Right ventricle myocardium superior (tissue), 1 donor: ENCODE measurements at regions not wholly inside any gene's neighbourhood (a gene's known extent, or its start where the extent isn't known, plus 50 kb on each side); places are given as distances from the start of the nearest gene placed in this dataset.
A peak's percentile ranks its signal among the peaks of the same experiment; 100 is the strongest.

Experiments used
- ATAC-seq: fragments of 200-7000 bp; cut with Tn5 transposase; one replicate; pipeline ENCODE4 v1.9.1; 2020; ENCODE audit warnings: mild to moderate bottlenecking; ENCODE audit not compliant: poor library complexity
- DNase-seq: peaks from one replicate; pipeline ENCODE4 v3.0.0-alpha.2; 2020
- intact Hi-C: fragments of 100-400 bp; cut with DNase I; formaldehyde crosslinking; loops from one replicate; pipeline ENCODE4 v1.11.2; 2022
- donor health status: DM: no; HTN: yes; CAD: no; lungs with severe emphysema.

DNA sequence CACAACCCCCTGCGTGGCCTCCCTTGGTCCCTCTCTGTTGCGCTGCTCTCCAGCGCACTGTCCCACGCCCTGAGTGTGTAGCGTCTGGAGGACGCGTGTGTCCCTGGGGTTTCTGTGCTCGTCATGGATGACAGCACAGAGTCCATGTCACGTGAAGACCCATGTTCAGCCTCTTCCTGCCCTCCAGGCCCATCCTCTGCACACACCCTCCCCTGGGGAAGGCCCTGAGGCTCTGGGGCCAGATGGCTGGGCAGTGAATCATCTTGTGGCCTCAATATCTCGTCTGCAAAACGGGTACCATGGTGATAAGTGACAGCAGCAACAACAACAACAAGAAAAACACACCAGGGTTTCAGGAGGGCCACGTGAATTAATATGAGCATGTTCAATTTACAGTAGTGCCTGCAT is 71.5 kb upstream of the ARHGEF7 start:
- ATAC-seq (peak; percentile 80), DNase-seq (peak; percentile 62)
- intact Hi-C loops, result loop anchor here (10.0 kb wide), 1 partner anchor 119 kb away; no protein-coding TSS in a partner anchor

DNA sequence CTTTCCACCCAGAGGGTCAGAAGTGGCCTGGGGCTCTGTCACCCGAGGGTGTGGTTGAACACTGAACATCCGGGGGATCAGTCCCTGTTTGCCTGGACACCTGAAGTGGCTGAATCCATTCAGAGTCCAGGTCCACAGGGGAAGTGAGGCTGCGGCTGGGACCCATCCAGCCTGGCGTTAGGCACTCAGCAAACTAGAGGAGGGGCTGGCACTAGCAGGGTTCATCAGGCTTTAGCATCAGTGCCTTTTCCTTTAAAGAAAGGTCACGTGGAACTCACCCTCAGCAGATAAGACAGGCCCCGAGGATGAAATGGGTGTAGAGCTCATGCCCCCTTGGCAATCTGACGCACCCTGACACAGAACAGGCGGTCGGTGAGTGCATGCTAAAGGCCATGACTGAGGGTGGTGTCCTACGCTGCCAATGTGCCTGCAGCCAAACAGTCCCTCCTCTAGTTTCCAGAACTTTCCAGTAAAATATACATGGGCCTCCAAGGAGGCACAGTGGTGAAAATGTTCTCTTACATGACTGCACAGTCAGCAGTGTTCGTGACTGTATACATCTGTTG is 72.4 kb upstream of the ARHGEF7 start:
- no peak for ATAC-seq
- intact Hi-C loops, result loop anchor here (10.0 kb wide), 1 partner anchor 118 kb away; no protein-coding TSS in a partner anchor
- DNase-seq, result no peak

DNA sequence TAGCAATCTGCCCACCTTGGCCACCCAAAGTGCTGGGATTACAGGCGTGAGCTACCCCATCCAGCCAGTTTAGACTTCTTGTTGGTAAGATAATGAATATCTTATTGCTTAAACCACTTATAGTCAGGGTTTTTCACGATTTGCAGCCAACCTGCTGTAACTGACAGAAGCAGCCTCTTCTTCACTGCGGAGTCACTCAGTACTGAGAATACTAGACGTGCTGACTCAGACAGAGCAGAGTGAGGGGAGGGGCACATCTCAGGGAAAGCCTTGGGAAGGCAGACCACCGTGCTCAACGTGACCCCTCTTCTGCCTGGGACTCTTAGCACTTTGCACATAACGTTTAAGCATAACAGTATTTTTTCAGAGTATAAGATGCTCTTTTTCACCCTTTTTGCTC is 74.3 kb upstream of the ARHGEF7 start:
- ATAC-seq (no peak), DNase-seq (no peak)
- intact Hi-C loops, result loop anchor here (10.0 kb wide), 1 partner anchor 116 kb away; no protein-coding TSS in a partner anchor

DNA sequence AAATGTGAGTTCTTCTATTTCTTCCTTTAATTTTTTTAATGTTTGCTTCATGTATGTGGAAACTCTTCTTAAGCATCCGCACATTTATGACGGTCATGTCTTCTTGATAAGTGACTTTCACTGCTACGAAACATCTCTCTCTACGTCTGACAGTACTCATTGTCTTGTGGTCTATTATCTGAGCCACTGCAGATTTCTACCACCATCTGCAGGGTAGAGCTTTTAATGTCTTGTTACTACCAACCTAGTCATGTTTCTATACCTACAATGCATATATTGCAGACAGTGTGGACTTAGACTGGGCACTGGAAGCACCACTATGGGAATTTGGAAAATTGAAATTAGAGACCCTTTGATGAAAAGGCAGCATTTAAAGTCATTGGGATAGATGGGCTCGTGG is 75.4 kb upstream of the ARHGEF7 start:
- DNase-seq, result no peak
- intact Hi-C loops, result loop anchor here (10.0 kb wide), 1 partner anchor 115 kb away; no protein-coding TSS in a partner anchor
- ATAC-seq, result no peak

DNA sequence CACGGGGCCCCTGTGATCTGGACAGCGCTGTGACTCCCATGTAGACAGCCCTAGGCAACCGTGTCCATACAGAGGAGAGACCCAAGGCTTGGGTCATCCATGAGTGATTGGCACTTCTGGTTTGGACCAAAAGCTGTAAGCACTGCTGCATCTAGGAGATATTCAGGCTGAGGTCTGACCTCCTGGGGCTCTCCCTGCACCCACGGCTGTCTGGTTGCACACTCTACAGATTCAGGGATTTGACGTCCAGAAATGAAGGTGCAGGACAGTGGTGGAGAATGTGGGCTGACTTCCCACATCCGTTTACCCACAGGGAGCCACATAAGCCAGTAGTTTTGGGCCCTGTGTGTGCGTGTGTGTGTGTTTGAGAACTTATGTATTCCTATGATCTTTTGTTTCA is 76.2 kb upstream of the ARHGEF7 start:
- intact Hi-C loops, result no loop called here
- ATAC-seq, result no peak
- no peak for DNase-seq

DNA sequence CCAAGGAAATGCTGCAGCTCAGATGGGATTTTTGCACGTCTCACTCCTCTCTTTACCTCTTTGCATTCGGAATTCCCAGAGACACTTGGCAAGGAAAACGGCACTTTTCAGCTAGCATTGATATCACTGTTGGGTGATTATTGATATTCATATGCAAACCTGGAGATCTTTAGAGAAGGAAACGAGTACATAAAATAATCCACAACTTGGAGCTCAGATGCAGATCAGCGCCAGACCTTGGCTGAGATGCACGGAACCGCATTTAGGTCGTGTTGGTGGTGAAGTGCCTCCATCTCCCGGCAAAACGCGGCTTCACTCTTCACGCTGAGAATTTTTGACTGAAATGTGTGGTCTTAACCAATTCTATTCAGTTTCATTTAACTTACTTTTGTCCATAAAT is 77.2 kb upstream of the ARHGEF7 start:
- DNase-seq (no peak), ATAC-seq (no peak)
- intact Hi-C loops, result no loop called here

DNA sequence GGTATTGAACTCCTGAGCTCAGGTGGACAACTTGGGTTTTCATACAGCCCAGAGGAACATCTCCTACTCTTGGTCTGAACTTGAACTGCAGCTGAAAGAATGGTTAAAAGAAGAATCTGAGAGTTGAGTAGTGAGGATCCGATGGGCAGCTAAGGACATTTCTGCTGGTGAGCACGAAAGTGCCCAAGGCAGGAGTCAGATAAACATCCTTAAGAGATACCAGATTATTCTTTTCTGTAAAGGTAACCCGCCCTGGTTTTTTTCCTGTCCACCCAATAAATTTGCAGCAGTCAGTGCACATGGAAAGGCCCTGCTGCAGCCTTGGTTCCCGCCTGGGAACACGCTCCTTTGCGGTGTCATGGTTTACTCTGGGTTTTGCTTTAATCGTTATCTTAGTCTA is 78.4 kb upstream of the ARHGEF7 start:
- no peak for ATAC-seq
- intact Hi-C loops, result no loop called here
- DNase-seq, result no peak

DNA sequence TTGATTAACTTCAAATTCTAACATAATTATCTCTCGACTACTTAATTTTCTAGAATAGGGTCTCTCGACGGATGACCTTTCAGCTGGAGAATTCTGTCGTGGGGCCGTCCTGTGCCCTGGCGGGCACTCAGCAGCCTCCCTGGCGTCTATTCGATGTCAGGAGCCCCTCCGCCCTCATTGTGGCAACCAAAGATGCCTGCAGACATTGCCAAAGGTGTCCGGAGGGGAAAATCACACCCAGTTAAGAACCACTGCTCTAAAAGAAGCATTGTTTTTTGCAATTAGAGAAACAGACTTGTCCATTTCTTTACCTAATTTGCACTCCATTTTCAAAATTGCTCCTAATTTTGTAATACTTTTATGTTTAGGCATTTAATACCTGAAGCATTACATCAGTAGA is 79.2 kb upstream of the ARHGEF7 start:
- DNase-seq, result no peak
- ATAC-seq, result no peak
- intact Hi-C loops, result no loop called here

DNA sequence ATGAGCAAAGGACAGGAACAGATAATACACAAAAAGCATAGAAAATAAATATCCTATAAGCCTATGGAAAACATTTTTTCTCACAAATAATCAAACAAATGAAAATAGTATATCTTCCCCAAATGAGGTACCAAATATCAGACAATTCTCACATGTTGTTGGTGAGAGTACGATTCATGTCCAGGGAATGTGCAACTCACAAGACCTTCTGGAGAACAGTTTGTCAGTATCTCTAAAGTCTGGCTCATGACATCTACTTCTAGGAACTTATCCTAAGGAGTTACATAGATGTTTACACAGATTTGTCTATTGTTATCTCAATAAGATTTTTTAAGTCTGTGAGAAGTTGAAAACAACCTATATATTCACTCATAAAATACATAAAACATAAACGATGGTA is 80.3 kb upstream of the ARHGEF7 start:
- ATAC-seq, result no peak
- DNase-seq, result no peak
- intact Hi-C loops, result no loop called here

DNA sequence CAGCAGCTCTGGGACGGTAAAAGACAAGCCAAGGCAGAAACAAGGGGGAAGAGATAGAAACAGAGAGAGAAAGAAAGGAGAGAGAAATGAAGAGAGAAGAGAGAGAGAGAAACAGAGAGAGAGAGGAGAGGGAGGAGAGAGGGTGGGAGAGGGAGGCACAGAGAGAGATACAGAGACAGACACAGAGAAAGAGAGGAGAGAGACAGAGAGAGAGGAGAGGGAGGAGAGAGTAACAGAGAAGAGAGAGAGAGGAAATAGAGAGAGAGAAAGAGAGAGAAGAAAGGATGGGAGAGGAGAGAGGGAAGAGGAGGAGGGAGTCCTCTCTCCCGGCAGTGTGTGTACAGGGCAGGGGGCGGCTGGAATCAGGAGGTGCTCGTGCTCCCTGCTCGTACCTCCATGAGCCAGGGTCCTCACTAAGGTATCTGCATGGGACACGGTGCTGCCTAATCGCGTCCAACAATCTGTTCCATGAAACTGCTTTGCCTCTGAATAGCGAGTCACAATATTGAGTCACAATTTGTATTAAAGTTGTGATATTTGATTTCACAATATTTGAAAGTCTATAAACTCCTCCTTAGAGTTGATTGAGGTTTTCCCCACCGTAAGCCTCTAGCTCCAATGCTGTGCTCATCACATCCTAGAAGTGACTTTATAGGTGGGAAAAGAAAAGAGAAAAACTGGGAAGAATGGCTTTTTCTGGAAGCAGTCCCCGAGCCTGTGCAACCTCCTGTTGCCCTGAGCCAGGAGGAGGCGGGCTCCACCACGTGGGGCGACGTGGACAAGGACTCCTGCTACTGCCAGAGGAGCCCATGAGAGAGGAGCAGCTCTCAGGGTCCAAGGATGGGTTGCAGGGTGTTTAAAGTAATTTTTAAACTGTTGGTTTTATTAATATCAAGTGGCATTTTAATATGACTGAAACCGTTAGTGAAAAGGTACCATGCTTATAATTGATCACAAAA is 81.7 kb upstream of the ARHGEF7 start:
- DNase-seq (no peak), ATAC-seq (no peak)
- intact Hi-C loops, result no loop called here

DNA sequence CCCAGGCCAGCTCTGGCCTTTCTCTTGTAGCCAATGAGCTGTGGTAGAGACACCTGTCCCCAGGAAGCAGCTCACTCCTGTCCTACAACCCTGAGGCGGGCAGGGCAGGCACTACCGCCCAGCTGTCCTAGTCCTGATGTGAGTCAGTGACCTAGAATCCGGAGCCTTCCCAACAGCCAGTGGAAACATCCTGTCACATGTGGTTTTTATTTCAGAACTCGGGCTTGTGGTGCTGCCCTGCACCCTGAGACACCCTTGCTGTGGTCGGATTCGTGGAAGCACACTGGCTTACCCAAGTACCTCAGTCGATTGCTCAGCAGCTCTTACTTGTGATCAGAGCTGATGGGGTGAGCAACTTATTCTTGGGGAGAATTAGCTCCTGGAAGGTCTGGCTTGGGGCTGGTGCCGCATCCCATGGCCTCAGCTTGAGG is 83.6 kb upstream of the ARHGEF7 start:
- intact Hi-C loops, result no loop called here
- DNase-seq (no peak), ATAC-seq (no peak)

DNA sequence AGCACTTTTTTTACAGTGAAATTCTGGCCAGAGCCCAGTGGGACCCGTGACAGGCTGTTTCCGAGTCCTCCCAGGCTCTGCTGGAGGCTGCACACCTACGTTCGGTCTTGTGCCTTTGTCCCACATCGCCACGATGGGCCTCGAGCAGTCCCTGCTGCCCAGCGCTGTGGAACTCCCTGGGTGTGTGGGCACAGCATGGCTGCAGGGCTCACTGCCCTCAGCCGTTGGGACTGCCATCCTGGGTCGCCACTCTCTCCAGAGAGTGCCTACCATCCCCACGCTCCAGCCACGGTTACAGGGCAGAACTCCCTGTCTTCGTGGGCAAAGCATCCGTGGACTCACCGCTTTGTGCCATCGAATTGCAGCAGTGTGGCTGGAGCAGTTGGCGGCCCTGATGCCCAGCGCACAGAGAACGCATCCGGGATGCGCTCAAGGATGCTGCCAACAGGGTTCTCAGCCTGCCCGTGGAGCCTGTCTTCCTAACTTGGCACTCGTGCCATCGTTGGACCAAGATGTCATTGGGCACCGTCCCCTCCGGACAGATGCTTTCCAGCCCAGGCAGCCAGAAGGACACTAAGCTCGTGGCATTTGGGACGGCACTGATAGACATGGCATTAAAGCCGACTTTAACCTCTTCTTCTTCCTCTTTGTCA is 85.0 kb upstream of the ARHGEF7 start:
- no peak for DNase-seq
- ATAC-seq, result no peak
- intact Hi-C loops, result no loop called here

DNA sequence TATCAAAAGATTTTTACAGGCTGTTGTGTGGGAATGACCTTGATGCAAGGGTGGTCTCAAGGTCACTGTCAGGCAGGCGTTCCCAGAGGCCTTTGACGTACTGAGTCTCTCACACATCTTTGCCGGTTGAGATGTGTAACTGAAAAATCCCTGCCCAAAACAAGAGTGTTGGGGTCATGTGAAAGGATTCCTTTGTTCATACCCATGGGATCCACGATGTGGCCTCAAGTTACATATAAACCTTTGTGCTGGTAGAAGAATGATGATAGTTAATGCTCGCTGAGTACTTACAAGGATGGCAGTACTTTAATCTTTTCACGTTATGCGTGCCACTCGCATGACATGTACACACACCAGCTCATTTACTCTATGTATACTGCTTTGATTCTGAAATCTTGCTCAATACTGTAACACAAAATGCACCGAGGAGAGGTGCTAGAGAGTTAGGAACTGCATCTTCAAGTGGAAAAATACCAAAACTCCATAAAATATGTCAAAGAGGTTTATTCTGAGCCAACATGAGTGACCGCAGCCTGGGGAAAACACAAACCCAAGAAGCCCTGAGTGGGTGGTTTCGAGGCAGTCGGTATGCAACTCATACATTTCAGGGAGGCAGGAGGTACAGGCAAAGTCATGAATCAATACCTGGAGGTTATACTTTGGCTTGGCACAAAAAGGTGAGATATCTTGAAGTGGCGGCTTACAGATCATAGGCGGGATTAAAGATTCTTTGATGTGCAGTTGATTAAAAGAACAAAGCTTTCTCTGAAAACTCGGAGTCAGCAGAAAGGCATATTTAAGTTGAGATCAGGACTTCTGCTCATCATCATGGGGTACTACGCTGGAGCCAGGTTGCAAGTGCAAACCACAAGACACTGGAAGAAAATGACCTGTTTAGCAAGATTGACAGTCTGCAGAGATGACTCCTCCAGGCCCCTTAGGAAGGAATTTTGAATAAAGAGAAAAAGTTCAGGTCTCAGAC is 87.4 kb upstream of the ARHGEF7 start:
- no peak for ATAC-seq
- intact Hi-C loops, result no loop called here
- DNase-seq, result no peak

DNA sequence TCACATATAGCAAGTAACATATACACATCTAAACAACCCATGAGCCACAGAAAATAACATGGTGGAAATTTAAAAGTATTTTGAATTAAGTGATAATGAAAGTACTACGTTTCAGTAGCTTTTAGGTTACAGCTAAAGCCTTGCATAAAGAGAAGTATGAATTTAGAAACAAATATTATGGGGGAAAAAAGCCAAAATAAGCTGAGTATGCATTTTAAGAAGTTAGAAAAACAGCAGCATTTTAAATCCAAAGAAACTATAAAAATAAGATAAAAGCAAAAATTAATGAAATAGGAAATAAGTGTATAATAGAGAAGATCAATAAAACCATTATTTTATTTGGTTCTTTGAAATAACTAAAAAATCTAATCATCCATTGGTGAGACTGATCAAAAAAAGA is 89.8 kb upstream of the ARHGEF7 start:
- intact Hi-C loops, result no loop called here
- DNase-seq, result no peak
- no peak for ATAC-seq

DNA sequence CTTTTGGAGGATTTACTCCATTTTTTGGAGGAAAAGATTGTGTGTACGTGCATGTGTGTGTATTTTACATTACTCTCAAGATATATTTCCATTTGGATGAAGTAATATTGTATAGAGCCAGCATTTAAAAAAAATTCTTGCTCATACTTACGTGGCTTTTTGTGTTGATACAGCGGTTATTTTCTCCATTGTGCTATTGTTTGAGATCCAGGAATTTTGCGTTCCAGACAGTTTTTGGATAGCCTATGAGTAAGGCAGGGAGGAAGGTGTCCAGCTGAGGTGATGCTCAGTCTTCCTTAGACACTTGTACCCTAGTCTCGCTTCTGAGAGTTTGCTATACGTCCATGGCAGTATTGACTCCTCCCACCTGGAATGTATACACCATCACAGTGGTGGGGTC is 92.2 kb upstream of the ARHGEF7 start:
- intact Hi-C loops, result no loop called here
- ATAC-seq (no peak), DNase-seq (no peak)

DNA sequence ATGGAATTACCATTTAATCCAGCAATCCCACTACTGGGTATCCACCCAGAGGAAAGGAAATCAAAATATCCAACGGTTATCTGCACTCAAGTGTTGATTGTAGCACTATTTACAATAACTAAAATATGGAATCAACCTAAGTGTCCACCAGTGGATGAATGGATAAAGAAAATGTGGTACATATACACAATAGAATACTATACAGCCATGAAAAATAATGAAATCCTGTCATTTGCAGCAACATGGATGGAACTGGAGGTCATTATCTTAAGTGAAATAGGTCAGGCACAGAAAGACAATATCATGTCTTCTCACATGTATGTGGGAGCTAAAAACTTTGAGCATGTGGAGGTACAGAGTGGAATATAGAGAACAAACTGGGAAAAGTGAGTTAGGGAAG is 92.9 kb upstream of the ARHGEF7 start:
- ATAC-seq, result no peak
- intact Hi-C loops, result no loop called here
- DNase-seq, result no peak

DNA sequence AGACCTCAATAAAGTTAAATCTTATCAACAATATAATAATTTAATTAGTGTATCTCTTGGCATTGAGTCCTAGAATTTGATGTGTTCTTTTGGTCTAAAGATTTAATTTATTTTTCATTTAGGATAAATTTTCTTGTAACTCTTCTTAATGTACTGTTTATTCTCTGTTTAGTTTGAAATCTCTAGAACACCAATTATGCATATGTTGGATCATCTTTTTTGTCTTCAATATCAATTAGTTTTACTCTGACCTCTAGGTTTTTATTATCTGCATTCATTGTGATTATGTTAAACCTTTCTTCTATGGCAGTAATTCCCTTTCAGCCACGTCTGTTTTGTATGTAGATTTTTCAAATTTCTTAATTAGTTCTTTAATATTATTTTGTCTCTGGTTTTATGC is 93.8 kb upstream of the ARHGEF7 start:
- intact Hi-C loops, result no loop called here
- DNase-seq (no peak), ATAC-seq (no peak)

DNA sequence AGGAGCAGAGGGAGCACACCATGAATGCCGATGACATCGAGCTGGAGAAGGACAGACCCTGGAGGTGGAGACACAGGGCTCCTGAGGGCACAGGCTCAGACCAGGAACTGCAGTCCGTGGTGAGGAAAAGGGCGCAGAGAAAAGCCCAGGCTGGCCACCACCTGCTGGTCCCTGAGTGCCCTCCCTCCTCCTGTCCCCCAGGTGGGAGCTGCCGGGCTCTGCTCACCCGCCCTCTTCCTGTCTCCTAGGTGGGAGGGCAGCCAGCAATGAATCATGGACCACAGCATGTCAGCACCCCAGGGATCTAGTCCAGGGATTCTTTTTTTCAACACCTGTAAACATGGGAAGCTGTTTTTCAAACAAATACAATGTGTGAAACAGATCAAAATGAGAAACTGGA is 94.6 kb upstream of the ARHGEF7 start:
- intact Hi-C loops, result no loop called here
- no peak for ATAC-seq

DNA sequence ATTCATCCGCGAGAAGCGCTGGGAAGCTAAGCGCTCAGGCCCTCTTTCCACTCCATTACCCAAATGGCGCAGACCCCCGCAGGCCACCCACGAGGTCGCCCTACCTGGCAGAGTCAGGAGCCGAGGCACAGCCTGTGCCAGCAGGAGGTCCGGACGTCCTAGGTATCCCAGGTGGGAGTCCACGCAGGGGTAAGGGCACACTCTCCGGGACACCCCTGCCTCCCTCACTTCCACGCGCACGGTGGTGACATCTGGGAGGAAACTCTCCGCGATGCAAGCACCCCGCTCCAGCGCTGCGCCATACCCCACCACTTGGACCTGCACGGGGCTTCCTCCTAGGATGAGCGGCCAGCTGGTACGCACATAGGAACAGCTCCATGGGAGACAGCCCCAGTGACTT is 95.1 kb upstream of the ARHGEF7 start:
- ATAC-seq, result no peak
- intact Hi-C loops, result no loop called here
- no peak for DNase-seq

More for the DNA sequence above, 94.6 kb upstream of the ARHGEF7 start:
- DNase-seq, result no peak
